ENCODE measurements at regions not wholly inside any gene's neighbourhood (a gene's known extent, or its start where the extent isn't known, plus 50 kb on each side); places are given as distances from the start of the nearest gene placed in this dataset.
"Not testable (repeated sequence)": the region's sequence is repeated elsewhere in the genome, so short reads cannot be mapped to it uniquely, and the experiment has no call there.

GRCh38 chr13:19074519-19074918, 107.1 kb downstream of the TUBA3C start:
- Mint-ChIP-seq H3K27me3 (ENCODE audit: low read depth) (no peaks in the 10 kb centered on the region), H3K4me3 (no peak overlapping the region), H3K36me3 (peaks cover 10% of the 10 kb centered on the region), H3K4me1 (no peaks in the 10 kb centered on the region), H3K27ac (no peak overlapping the region), H3K9me3 (peaks cover 42% of the 10 kb centered on the region)
- DNase-seq (ENCODE audit: low spot score in 2 of 2, unreplicated experiment in 2 of 2) = no peak
- TF ChIP-seq, protein P1, sequence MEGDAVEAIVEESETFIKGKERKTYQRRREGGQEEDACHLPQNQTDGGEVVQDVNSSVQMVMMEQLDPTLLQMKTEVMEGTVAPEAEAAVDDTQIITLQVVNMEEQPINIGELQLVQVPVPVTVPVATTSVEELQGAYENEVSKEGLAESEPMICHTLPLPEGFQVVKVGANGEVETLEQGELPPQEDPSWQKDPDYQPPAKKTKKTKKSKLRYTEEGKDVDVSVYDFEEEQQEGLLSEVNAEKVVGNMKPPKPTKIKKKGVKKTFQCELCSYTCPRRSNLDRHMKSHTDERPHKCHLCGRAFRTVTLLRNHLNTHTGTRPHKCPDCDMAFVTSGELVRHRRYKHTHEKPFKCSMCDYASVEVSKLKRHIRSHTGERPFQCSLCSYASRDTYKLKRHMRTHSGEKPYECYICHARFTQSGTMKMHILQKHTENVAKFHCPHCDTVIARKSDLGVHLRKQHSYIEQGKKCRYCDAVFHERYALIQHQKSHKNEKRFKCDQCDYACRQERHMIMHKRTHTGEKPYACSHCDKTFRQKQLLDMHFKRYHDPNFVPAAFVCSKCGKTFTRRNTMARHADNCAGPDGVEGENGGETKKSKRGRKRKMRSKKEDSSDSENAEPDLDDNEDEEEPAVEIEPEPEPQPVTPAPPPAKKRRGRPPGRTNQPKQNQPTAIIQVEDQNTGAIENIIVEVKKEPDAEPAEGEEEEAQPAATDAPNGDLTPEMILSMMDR (IDR thresholded peaks at IDR 0.05; ENCODE audit: unreplicated experiment) = no peak

DNA sequence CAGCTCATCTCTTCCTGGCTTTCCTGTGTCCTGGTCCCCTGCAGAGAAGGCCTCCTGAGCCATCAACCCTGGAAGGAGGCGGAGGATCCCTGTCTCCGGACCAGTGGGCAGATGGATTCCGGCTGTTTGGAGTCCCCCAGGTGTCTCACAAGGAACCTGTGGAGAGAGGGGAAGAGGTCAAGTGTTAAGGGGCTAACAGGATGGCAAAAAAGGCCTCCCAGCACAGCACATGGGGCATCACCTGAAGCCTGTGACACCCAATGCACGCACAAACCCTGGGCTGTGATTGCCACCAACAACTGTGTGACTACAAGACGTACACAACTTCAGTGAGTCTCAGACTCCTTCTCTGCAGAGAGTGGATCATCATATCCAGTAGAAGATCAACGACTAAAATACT, 107.5 kb downstream of the TUBA3C start:
- not testable (repeated sequence) for H3K27ac Mint-ChIP-seq; H3K4me3 Mint-ChIP-seq; H3K27me3 Mint-ChIP-seq (ENCODE audit: low read depth); H3K36me3 Mint-ChIP-seq; H3K4me1 Mint-ChIP-seq; DNase-seq (ENCODE audit: low spot score in 2 of 2, unreplicated experiment in 2 of 2)
- peaks cover 40% of the 10 kb centered on the region for H3K9me3 Mint-ChIP-seq

DNA sequence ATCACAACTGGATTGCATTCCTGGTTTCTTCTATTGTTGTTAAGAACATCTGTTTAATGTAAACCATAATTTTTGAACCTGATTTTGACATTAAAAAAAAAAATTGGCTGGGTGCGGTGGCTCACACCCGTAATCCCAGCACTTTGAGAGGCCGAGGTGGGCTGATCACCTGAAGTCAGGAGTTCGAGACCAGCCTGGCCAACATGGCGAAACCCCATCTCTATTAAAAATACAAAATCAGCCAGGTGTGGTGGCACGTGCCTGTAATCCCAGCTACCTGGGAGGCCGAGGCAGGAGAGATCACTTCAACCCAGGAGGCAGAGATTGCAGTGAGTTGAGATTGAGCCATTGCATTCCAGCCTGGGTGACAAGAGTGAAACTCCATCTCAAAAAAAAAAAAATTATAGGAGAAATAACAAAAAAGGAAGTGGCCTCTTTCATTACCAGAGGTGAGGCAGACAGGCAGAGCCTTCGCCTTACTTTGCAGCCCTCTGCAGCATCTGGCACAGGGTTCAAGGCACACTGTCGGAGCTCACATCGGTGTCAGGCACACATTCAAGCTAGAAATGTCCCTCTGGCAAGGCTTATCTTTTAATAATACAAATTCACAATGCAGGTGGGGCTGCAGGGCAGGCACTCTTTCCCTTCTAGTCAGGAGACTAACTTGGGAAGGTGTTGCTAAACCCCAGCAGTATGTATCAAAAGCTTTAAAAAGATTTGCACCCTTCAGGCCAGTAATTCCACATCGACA, 108.5 kb downstream of the TUBA3C start:
- peaks cover 38% of the 10 kb centered on the region for H3K9me3 Mint-ChIP-seq
- not testable (repeated sequence) for H3K36me3 Mint-ChIP-seq; H3K27ac Mint-ChIP-seq; H3K27me3 Mint-ChIP-seq (ENCODE audit: low read depth); H3K4me3 Mint-ChIP-seq; H3K4me1 Mint-ChIP-seq; DNase-seq (ENCODE audit: low spot score in 2 of 2, unreplicated experiment in 2 of 2)

DNA sequence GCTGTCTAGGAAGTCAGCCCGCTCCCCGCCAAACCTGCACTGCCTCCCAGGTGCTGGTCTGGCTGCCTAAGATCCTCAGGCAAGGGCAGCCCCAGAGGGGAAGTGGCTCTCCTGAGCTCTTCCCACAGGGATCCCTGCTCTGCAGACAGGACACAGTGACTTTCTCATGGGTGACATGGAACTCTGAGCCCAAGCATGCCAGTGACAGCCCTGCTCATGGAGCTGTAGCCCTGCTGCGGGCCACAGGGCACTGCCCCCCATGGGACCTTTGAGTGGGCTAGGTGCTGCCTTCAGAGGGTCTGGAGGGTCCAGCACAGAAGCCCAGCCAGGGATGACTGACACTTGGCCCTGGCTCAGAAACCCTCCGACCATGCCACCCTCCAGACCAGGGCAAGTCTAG, 109.1 kb downstream of the TUBA3C start:
- Mint-ChIP-seq H3K4me1 (no peaks in the 10 kb centered on the region), H3K9me3 (peaks cover 36% of the 10 kb centered on the region), H3K4me3 (no peak overlapping the region), H3K27me3 (ENCODE audit: low read depth) (no peaks in the 10 kb centered on the region), H3K36me3 (peaks cover 7% of the 10 kb centered on the region), H3K27ac (no peak overlapping the region)
- TF ChIP-seq, protein P1 (IDR thresholded peaks at IDR 0.05; ENCODE audit: unreplicated experiment) = no peak
- DNase-seq (ENCODE audit: low spot score in 2 of 2, unreplicated experiment in 2 of 2) = no peak

DNA sequence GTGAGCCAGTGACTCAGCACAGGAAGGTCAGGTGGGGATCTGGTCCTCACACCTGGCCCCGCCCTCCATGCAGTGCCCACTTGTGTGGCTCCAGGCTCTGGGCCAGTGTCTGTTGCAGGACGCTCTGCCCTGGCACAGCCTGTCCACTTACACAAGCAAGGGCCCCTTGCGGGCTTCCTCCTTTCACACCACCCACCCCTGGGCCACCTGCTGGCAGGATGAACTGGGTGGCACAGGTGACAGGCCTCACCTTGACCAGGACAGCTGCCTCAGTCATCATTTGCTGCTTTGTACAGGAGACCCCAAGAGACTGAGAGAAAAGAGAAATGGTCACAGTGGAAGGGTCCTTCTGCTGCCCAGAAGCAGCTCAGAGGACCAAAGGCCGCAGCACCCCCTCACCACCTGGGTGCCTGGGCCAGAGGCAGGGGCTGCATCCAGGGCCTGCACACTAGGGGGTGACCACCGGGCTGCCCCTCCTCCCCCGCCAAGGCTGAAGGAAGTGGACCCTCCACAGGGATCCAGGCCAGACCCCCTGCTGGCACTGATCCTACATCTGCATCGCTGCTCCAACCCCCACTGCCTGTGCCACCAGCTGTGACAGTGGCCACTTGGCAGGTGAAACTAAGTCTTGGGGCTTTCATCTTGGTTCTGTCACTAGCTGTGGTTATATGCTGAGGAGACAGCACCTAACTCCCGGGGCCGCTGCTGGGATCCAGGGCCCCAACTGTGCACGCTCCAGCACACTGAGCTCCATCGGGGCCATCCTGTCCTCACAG, 110.3 kb downstream of the TUBA3C start:
- Mint-ChIP-seq H3K27ac (no peak overlapping the region), H3K27me3 (ENCODE audit: low read depth) (no peaks in the 10 kb centered on the region), H3K4me1 (no peaks in the 10 kb centered on the region), H3K4me3 (no peak overlapping the region), H3K36me3 (peaks cover 7% of the 10 kb centered on the region), H3K9me3 (peaks cover 29% of the 10 kb centered on the region)
- TF ChIP-seq, protein P1 (IDR thresholded peaks at IDR 0.05; ENCODE audit: unreplicated experiment) = no peak
- DNase-seq (ENCODE audit: low spot score in 2 of 2, unreplicated experiment in 2 of 2) = no peak

DNA sequence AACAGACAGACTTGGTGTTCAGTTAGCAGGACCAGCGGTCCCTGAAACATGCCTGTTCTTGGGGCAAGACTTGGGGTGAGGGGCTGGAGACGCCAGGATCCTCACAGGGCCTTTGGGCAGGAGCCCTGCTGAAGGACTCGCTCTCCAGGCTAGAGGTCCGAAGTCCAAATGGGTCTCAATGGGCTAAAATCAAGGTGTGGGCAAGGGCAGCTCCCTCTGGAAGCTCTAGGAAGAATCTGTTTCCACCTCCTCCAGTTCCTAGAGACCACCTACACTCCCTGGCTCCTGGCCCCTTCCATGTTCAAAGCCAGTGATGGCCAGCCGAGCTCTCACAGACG, 111.3 kb downstream of the TUBA3C start:
- no peak overlapping the region for H3K27ac Mint-ChIP-seq
- H3K4me3 Mint-ChIP-seq = no peak overlapping the region
- no peaks in the 10 kb centered on the region for H3K27me3 Mint-ChIP-seq (ENCODE audit: low read depth)
- no peak for DNase-seq (ENCODE audit: low spot score in 2 of 2, unreplicated experiment in 2 of 2)
- TF ChIP-seq, protein P1 (IDR thresholded peaks at IDR 0.05; ENCODE audit: unreplicated experiment) = no peak
- peaks cover 7% of the 10 kb centered on the region for H3K36me3 Mint-ChIP-seq
- no peaks in the 10 kb centered on the region for H3K4me1 Mint-ChIP-seq
- H3K9me3 Mint-ChIP-seq = peaks cover 36% of the 10 kb centered on the region

All from mesothelial cell of epicardium (in vitro differentiated cells).